Kidney (tissue), 13 donors: ENCODE measurements at regions not wholly inside any gene's neighbourhood (a gene's known extent, or its start where the extent isn't known, plus 50 kb on each side); places are given as distances from the start of the nearest gene placed in this dataset.

Source experiments
- DNase-seq, 5 donors: peaks; one replicate each; pipeline ENCODE4 v3.0.0-alpha.2; 2013 to 2020
- FAIRE-seq: peaks from 2 replicates; lab custom pipeline; 2012; peaks lifted over from hg19 to GRCh38; lab: Jason Lieb, UNC
- H3K27ac ChIP-seq, 2 donors: one replicate each; pipeline ENCODE4 v1.7.0; 2013; ENCODE audit warnings: low read depth in 2 of 2, low read length in 2 of 2, inconsistent platforms in 1 of 2
- H3K27me3 ChIP-seq: one replicate; pipeline ENCODE4 v1.7.1; 2013; ENCODE audit warnings: low read length, inconsistent platforms; ENCODE audit not compliant: control insufficient read depth, insufficient read depth
- H3K36me3 ChIP-seq, 3 donors: one replicate each; pipeline versions ENCODE4 v1.7.0 to v1.7.1; 2013; ENCODE audit warnings: low read length in 3 of 3, control low read depth in 1 of 3, inconsistent platforms in 1 of 3; ENCODE audit not compliant: insufficient read depth in 3 of 3, control insufficient read depth in 2 of 3
- H3K4me1 ChIP-seq, 3 donors: one replicate each; pipeline versions ENCODE4 v1.7.0 to v1.7.1; 2013; ENCODE audit warnings: low read length in 3 of 3, inconsistent platforms in 1 of 3, low read depth in 1 of 3; ENCODE audit not compliant: control insufficient read depth in 2 of 3, insufficient read depth in 2 of 3
- H3K4me3 ChIP-seq, 3 donors: one replicate each; pipeline versions ENCODE4 v1.7.0 to v1.8.1; 2013; ENCODE audit warnings: low read length in 3 of 3, control low read depth in 1 of 3, inconsistent platforms in 1 of 3
- H3K9ac ChIP-seq, 3 donors: one replicate each; pipeline versions ENCODE4 v1.7.0 to v1.7.1; 2013; ENCODE audit warnings: low read length in 3 of 3, control low read depth in 1 of 3, inconsistent platforms in 1 of 3
- H3K9me3 ChIP-seq, 3 donors: one replicate each; pipeline versions ENCODE4 v1.7.0 to v1.7.1; 2013; ENCODE audit warnings: low read length in 3 of 3, control low read depth in 1 of 3, inconsistent platforms in 1 of 3; ENCODE audit not compliant: control insufficient read depth in 2 of 3, insufficient read depth in 1 of 3
- CTCF ChIP-seq: IDR thresholded peaks from 3 replicates; pipeline ENCODE4 v1.5.1; 2012; ENCODE audit warnings: mild to moderate bottlenecking, moderate library complexity, borderline replicate concordance; ENCODE audit not compliant: insufficient read depth; ENCODE audit errors: extremely low read depth
- intact Hi-C: fragments of 100-400 bp; cut with DNase I; formaldehyde crosslinking; loops from one replicate; pipeline ENCODE4 v1.11.1; 2022
- donor health status: control.
- donor health status: control.
- donor health status: control.
- donor health status: control.
- donor health status: control.
- donor health status: DM: yes; HTN: yes; CAD: no.
- donor health status: Normal renal cell carcinoma (clear cell type).

GRCh38 chr12:5379749-5380496 lies 52.0 kb upstream of the NTF3 start:
- Histone ChIP-seq H3K9ac (no peak overlapping the region), H3K9me3 (no peaks in the 10 kb centered on the region), H3K27me3 (no peaks in the 10 kb centered on the region), H3K36me3 (no peaks in the 10 kb centered on the region), H3K27ac (no peak overlapping the region), H3K4me3 (no peak overlapping the region), H3K4me1 (no peaks in the 10 kb centered on the region)
- DNase-seq (peak in 1 of 5 donors; percentile 74), FAIRE-seq (no peak)
- intact Hi-C loops: no loop called here
- no peak for TF ChIP-seq CTCF
